Ovary (tissue), 7 donors: ENCODE measurements at regions not wholly inside any gene's neighbourhood (a gene's known extent, or its start where the extent isn't known, plus 50 kb on each side); places are given as distances from the start of the nearest gene placed in this dataset.
"Not testable (repeated sequence)": the region's sequence is repeated elsewhere in the genome, so short reads cannot be mapped to it uniquely, and the experiment has no call there.

Experiments used
- DNase-seq, 5 donors: peaks; one replicate each; pipeline ENCODE4 v3.0.0-alpha.2; 2019 to 2020
- H3K27ac ChIP-seq, 2 donors: fragments of 200-600 bp; one replicate each; pipeline versions ENCODE4 v1.5.1 to v1.8.0; 2019 to 2022
- H3K27me3 ChIP-seq: fragments of 200-600 bp; one replicate; pipeline ENCODE4 v1.8.0; 2022
- H3K36me3 ChIP-seq: fragments of 200-600 bp; sonication (generic); one replicate; pipeline ENCODE4 v1.5.1; 2019
- H3K4me1 ChIP-seq: one replicate; pipeline ENCODE4 v1.8.1; 2013; ENCODE audit warnings: mild to moderate bottlenecking, moderate library complexity; ENCODE audit not compliant: insufficient read depth
- H3K4me3 ChIP-seq: fragments of 200-600 bp; sonication (generic); one replicate; pipeline ENCODE4 v1.5.1; 2017
- H3K9me3 ChIP-seq, 2 donors: fragments of 200-600 bp in 1 of 2; sonication (generic) in 1 of 2; one replicate each; pipeline versions ENCODE4 v1.5.1 to v1.8.1; 2013 to 2019; ENCODE audit warnings: mild to moderate bottlenecking in 1 of 2, moderate library complexity in 1 of 2
- EP300 ChIP-seq: sonication (generic); formaldehyde crosslinking; IDR thresholded peaks from one replicate; pipeline ENCODE4 v1.6.1; 2017; ENCODE audit warnings: antibody characterized with exemption
- POLR2A ChIP-seq: fragments of 450-650 bp; IDR thresholded peaks from one replicate; pipeline ENCODE4 v1.6.1; 2017; ENCODE audit warnings: antibody characterized with exemption, mild to moderate bottlenecking, moderate library complexity
- WGBS, 3 donors: extraction: QIAGEN DNeasy Blood & Tissue Kit in 1 of 3; methylation state at CpG; one replicate each; pipeline versions ENCODE4 v1.1.5 to v1.1.7; 2013 to 2017; 5-methylcytosine and 5-hydroxymethylcytosine counted together
- intact Hi-C, 4 donors: fragments of 100-400 bp; cut with DNase I; formaldehyde crosslinking; loops; one replicate each; pipeline versions ENCODE4 v1.11.0 to v1.15.1; 2022 to 2023
- TF ChIP-seq, protein P1 (sequence below), 3 donors: fragments of 450-650 bp in 2 of 3; fragments of 200-600 bp in 1 of 3; IDR thresholded peaks; one replicate each; pipeline versions ENCODE4 v1.5.1 to v1.8.0; 2016 to 2022; ENCODE audit warnings: antibody characterized with exemption in 3 of 3, mild to moderate bottlenecking in 1 of 3
- donor health status: DM: no; HTN: no; CAD: no; lungs with moderate emphysema.
- donor health status: DM: no; HTN: no; CAD: no.
- donor health status: Bipolar disorder and iron deficiency.
- donor health status: DM: no; HTN: no; CAD: no.
- donor health status: DM: yes; HTN: yes; CAD: no.

DNA sequence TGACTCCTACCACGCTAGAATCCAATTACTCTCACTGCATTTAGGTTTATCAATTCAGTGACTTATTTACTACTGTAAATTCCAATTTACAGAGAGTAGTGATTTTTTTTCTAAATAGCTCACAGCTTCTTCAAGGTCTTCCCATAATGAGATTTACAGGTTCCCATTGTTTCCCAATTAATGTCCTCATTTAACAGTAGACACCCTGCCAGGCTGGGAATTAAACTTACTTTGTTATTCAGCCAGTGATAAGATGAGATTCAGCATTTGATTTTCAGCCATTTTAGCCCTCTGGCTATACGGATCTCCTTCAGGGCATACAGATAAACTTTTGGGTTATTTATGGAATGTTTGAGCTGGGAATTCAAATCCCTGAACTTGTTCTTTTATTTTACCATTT is 582.9 kb upstream of the EYS start:
- 61 to 72% (median 69%) methylated on average over 2 of the region's 2 CpGs for WGBS, 3 donors
- Histone ChIP-seq H3K27me3 (no peaks in the 10 kb centered on the region), H3K4me1 (no peaks in the 10 kb centered on the region), H3K4me3 (no peak overlapping the region), H3K9me3 (no peaks in the 10 kb centered on the region), H3K36me3 (no peaks in the 10 kb centered on the region), H3K27ac (no peak overlapping the region)
- intact Hi-C loops = no loop called here
- DNase-seq = no peak
- TF ChIP-seq POLR2A (no peak), EP300 (no peak)
- TF ChIP-seq, protein P1, sequence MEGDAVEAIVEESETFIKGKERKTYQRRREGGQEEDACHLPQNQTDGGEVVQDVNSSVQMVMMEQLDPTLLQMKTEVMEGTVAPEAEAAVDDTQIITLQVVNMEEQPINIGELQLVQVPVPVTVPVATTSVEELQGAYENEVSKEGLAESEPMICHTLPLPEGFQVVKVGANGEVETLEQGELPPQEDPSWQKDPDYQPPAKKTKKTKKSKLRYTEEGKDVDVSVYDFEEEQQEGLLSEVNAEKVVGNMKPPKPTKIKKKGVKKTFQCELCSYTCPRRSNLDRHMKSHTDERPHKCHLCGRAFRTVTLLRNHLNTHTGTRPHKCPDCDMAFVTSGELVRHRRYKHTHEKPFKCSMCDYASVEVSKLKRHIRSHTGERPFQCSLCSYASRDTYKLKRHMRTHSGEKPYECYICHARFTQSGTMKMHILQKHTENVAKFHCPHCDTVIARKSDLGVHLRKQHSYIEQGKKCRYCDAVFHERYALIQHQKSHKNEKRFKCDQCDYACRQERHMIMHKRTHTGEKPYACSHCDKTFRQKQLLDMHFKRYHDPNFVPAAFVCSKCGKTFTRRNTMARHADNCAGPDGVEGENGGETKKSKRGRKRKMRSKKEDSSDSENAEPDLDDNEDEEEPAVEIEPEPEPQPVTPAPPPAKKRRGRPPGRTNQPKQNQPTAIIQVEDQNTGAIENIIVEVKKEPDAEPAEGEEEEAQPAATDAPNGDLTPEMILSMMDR (IDR thresholded peaks at IDR 0.05) = no peak

DNA sequence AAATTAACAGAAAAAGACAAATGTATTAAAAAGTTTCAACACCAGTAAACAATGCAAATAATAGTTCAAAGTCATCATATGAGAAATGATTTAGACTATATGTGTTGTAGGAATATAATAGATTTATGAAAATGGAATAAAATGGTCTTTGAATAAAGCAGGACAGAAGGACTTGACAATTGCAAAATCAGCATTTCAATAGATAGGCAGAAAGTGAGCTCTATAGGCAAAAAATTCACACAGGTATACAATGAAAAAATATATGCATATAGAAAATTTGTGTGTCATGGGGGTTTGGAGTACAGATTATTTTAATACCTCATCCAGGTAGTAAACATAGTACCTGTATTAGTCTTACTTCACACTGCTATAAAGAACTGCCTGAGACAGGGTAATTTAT is 571.1 kb upstream of the EYS start:
- H3K4me1 ChIP-seq = no peaks in the 10 kb centered on the region
- no peaks in the 10 kb centered on the region for H3K36me3 ChIP-seq
- H3K27me3 ChIP-seq = no peaks in the 10 kb centered on the region
- intact Hi-C loops = no loop called here
- TF ChIP-seq, protein P1 (IDR thresholded peaks at IDR 0.05) = no peak
- no peak for TF ChIP-seq POLR2A
- TF ChIP-seq EP300 = no peak
- no peaks in the 10 kb centered on the region for H3K9me3 ChIP-seq
- no peak overlapping the region for H3K27ac ChIP-seq
- no peak overlapping the region for H3K4me3 ChIP-seq
- DNase-seq = no peak

DNA sequence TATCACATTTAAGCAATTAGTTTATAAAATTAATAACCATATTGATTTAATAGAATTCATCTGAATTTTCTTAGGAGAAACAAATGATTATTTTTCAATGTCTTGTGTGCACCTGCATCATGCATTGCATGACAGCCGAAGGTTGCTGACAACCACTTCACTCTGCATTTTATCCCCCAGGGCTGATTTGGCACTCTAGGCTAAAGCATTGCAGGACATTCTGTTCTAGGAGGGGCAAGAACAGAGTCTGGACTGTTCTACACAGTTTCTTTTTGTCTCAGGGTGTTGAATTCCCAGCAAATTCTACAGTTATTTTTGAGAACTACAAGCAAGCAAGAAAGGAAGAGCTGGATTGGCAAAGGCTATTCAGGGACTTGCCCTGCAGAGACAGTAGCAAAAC is 570.4 kb upstream of the EYS start:
- DNase-seq = no peak
- no peaks in the 10 kb centered on the region for H3K36me3 ChIP-seq
- no peak overlapping the region for H3K4me3 ChIP-seq
- no peaks in the 10 kb centered on the region for H3K4me1 ChIP-seq
- H3K27ac ChIP-seq = no peak overlapping the region
- no peaks in the 10 kb centered on the region for H3K27me3 ChIP-seq
- intact Hi-C loops = no loop called here
- TF ChIP-seq EP300 (no peak), POLR2A (no peak)
- TF ChIP-seq, protein P1 (IDR thresholded peaks at IDR 0.05) = no peak
- 86 to 94% (median 89%) methylated on average over 1 of the region's 1 CpG for WGBS, 3 donors
- H3K9me3 ChIP-seq = no peaks in the 10 kb centered on the region

DNA sequence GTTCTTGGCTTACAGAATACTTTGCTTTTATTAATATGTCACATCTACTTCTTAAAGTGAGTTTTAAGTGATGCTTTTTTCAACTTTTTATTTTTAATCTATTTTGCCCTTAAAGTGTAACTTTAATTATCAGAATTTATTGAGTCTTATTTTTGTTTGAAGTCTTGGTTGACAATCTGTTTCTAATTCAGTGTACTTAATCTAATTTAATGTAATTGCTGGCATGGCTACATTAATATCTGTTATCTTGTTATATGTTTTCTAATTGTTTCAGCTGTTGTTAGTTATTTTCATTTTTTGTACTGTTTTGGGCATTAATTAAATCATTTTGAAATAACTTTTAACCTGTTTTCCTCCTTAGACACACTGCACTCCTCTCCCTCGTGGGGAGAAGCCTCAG is 558.7 kb upstream of the EYS start:
- TF ChIP-seq EP300 = no peak
- Histone ChIP-seq H3K4me1 (no peaks in the 10 kb centered on the region), H3K27ac (no peak overlapping the region), H3K4me3 (no peak overlapping the region), H3K27me3 (no peaks in the 10 kb centered on the region), H3K9me3 (no peaks in the 10 kb centered on the region), H3K36me3 (no peaks in the 10 kb centered on the region)
- no peak for DNase-seq
- WGBS, 3 donors = 8 to 30% (median 18%) methylated on average over 1 of the region's 1 CpG
- intact Hi-C loops = no loop called here

DNA sequence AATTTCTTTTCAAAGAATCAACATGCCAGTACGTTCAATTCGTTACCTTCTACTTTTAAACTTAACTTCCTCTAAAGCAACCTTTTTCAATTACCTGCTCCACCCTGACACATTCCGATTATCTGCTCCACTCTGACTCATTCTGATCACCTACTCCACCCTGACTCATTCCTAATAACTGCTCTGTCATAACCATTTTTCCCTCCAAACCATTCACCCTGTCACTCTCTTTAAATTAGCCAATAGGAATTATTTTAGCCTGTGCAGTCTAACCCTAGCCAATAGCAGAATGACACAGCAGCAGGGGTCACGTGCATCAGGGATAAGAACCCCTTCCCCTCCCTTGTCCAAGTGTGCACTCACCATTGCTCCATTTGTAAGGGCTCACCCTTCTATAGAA is 557.4 kb upstream of the EYS start:
- Histone ChIP-seq H3K36me3 (no peaks in the 10 kb centered on the region), H3K4me3 (no peak overlapping the region), H3K9me3 (no peaks in the 10 kb centered on the region), H3K27me3 (no peaks in the 10 kb centered on the region), H3K27ac (no peak overlapping the region), H3K4me1 (no peaks in the 10 kb centered on the region)
- intact Hi-C loops = no loop called here
- DNase-seq = no peak
- TF ChIP-seq EP300 (no peak), POLR2A (no peak)
- TF ChIP-seq, protein P1 (IDR thresholded peaks at IDR 0.05) = no peak
- WGBS, 3 donors = 79 to 86% (median 79%) methylated on average over 4 of the region's 4 CpGs

DNA sequence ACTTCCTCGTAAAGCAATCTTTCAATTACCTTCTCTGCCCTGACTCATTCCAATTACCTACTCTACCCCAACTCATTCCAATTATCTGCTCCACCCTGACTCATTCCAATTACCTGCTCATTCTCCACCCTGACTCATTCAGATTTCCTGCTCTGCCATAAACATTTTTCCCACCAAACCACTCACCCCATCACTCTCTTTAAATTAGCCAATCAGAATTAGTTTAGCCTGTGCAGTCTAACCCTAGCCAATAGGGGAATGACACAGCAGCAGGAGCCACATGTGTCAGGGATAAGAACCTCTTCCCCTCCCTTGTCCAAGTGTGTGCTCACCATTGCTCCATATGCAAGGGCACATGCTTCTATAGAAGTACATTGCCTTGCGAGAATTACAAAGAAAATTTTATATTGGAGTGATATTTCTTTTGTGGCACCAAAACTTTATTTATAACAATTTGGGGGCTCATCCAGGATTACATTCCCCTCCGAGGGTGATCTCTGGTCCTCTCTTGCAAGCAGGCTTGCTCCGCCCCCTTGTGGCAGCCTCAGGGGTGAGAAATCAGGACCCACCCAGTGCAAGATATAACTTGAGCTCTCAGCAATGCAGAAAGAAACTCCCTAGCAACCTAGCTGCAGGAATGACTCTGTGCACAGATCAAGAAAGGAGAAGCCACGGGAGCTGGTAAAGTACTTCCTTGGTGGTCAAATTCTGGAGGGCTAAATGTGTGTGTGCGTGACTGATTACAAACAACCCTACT is 551.9 kb upstream of the EYS start:
- H3K27me3 ChIP-seq, H3K36me3 ChIP-seq, H3K4me1 ChIP-seq, H3K9me3 ChIP-seq, DNase-seq, H3K27ac ChIP-seq, H3K4me3 ChIP-seq, intact Hi-C loops: not testable (repeated sequence)
- 90 to 95% (median 91%) methylated on average over 6 of the region's 6 CpGs for whole genome bisulfite sequencing, 3 donors
